KG1 (cell line): ENCODE measurements at regions not wholly inside any gene's neighbourhood (a gene's known extent, or its start where the extent isn't known, plus 50 kb on each side); places are given as distances from the start of the nearest gene placed in this dataset.
"Not testable (repeated sequence)": the region's sequence is repeated elsewhere in the genome, so short reads cannot be mapped to it uniquely, and the experiment has no call there.

Experiments
- DNase-seq: peaks from one replicate; lab custom pipeline; 2025; lab: John Stamatoyannopoulos, UW

- DNase-seq = not testable (repeated sequence)
Measured at GRCh38 chr9:97248252-97248651, 59.2 kb upstream of the CCDC180 start.

- no peak for DNase-seq
Measured at GRCh38 chr9:97243606-97244005, 63.9 kb upstream of the CCDC180 start.

DNA sequence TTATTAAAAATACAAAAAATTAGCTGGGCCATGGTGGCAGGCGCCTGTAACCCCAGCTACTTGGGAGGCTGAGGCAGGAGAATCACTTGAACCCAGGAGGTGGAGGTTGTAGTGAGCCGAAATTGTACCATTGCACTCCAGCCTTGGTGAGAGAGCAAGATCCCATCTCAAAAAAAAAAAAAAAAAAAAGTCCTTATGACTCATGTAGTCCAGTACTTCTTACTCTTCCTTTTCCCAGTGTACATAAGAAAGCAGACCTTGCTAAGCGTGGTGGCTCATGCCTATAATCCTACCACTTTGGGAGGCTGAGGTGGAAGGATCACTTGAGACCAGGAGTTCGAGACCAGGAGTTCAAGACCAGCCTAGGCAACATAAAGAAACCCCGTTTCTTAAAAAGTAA lies 66.0 kb upstream of the CCDC180 start:
- not testable (repeated sequence) for DNase-seq

GRCh38 chr9:97237951-97238889 lies 69.2 kb upstream of the CCDC180 start:
- DNase-seq = peak; percentile 85

- DNase-seq = no peak
Measured at GRCh38 chr9:97237311-97237786, 70.1 kb upstream of the CCDC180 start.

GRCh38 chr9:97233009-97233400 lies 74.5 kb upstream of the CCDC180 start:
- not testable (repeated sequence) for DNase-seq

DNA sequence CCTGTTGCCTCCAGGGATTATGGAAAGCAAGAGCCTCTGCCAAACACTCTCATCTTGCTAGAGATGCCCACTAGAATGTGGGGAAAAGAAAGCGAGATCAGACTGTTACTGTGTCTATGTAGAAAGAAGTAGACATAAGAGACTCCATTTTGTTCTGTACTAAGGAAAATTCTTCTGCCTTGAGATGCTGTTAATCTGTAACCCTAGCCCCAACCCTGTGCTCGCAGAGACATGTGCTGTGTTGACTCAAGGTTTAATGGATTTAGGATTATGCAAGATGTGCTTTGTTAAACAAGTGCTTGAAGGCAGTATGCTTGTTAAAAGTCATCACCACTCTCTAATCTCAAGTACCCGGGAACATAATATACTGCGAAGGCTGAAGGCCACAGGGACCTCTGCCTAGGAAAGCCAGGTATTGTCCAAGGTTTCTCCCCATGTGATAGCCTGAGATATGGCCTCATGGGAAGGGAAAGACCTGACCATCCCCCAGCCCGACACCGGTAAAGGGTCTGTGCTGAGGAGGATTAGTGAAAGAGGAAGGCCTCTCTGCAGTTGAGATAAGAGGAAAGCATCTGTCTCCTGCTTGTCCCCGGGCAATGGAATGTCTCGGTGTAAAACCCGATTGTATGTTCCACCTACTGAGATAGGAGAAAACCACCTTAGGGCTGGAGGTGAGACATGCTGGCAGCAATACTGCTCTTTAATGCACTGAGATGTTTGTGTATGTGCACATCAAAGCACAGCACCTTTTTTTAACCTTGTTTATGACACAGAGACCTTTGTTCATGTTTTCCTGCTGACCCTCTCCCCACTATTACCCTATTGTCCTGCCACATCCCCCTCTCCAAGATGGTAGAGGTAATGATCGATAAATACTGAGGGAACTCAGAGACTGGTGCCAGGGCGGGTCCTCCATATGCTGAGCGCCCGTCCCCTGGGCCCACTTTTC lies 75.1 kb upstream of the CCDC180 start:
- DNase-seq = not testable (repeated sequence)

DNA sequence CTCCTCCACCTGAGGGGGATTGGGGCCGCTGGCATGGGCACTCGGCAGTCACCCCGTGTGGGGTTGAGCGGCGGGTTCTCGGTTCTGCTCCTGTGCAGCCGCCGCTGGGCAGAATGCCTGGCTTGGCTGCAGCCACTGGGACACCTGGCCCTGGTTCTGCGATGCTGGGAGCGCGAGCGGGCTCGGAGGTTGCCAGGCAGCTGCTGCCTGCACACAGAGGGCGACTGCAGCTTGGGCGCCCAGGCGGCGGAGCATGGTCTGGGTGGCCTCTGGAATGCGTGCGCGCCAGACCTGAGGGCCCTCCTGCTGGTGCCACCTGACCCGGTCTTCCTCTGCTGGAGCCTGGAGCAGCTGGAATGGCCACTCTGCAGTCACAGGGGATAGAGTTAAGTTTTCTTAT lies 85.1 kb upstream of the CCDC180 start:
- not testable (repeated sequence) for DNase-seq

DNA sequence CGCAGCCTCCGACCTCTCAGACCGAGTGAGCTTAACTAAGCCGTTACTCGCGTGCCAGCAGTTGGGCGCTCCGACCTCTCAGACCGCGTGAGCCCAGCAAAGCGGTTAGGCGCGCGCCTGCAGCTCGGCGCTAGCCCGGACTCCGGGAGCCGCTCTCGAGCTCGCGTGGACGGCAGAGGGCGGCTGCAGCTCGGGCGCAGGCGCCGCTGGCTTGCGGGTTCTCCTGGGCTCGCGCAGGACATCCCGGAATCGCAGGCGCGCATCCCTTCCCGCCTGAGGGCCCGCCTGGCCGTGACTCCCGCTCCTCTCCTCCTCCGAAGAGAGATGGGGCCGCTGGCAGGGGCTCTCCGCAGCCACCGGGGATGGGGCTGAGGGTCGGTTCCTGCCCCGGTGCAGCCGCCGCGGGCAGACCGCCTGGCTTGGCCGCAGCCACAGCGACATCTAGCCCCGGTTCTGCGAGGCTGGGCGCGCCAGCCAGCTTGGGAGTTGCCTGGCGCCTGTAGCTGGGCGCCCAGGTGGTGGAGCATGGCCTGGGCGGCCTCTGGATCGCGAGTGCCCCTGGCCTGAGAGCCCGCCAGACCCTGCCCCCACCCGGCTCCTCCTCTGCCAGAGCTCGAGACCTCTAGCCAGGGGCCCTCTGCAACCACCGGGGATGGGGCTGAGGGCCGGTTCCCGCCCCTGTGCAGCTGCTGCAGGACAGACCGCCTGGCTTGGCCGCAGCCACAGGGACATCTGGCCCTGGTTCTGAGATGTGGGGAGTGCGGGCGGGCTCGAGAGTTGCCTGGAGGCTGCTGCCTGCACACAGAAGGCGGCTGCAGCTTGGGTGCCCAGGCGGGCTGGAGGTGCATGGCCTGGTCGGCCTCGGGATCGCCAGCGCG lies 85.7 kb upstream of the CCDC180 start:
- DNase-seq = peak; percentile 47

GRCh38 chr9:97220894-97221477 lies 86.5 kb upstream of the CCDC180 start:
- no peak for DNase-seq

- not testable (repeated sequence) for DNase-seq
Measured at GRCh38 chr9:97220396-97220795, 87.1 kb upstream of the CCDC180 start.

DNA sequence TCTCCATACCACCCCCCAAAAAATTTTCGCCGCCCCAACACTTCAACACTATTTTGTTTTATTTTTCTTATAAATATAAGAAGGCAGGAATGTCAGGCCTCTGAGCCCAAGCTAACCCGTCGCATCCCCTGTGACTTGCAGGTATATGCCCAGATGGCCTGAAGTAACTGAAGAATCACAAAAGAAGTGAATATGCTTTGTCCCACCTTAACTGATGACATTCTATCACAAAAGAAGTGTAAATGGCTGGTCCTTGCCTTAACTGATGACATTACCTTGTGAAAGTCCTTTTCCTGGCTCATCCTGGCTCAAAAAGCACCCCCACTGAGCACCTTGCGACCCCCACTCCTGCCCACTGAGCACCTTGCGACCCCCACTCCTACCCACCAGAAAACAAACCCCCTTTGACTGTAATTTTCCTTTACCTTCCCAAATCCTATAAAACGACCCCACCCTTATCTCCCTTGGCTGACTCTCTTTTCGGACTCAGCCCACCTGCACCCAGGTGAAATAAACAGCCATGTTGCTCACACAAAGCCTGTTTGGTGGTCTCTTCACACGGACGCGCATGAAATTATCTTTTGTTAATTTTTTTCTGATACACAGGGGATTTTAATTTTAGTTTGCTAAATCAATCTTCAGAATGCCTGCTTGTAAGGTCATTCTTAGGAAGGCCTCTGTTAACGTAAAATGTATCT lies 87.9 kb upstream of the CCDC180 start:
- not testable (repeated sequence) for DNase-seq

DNA sequence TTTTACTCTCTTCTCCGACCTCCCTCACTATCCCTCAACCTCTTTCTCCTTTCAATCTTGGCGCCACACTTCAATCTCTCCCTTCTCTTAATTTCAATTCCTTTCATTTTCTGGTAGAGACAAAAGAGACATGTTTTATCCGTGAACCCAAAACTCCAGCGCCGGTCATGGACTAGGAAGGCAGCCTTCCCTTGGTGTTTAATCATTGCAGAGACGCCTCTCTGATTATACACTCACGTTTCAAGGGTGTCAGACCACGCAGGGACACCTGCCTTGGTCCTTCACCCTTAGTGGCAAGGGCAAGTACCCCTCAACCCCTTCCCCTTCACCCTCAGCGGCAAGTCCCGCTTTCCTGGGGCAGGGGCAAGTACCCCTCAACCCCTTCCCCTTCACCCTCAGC lies 92.3 kb upstream of the CCDC180 start:
- not testable (repeated sequence) for DNase-seq

GRCh38 chr9:97214556-97214955 lies 92.9 kb upstream of the CCDC180 start:
- DNase-seq = not testable (repeated sequence)

DNA sequence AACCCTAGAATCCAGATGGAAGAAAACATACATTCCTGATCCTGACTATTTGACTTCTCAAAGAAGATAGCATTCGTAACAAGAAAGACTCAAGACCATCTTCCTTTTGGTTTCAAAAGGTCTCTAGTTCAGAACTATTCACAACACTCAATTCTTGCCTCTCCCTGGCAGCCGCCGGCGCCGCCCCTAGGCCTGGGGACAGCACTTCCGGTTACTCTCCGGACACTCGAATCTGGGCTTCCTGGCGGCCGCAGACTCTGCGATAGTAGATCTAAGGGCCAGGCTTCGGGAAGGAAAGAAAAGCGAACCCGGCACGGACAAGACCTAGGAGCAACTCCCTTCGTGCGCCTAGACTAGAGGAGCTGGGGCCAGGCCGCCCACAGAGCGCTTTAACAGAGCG lies 107.8 kb upstream of the CCDC180 start:
- DNase-seq = not testable (repeated sequence)

GRCh38 chr9:97193767-97194166 lies 113.7 kb upstream of the CCDC180 start:
- DNase-seq = not testable (repeated sequence)

- DNase-seq = no peak
Measured at GRCh38 chr9:97188545-97188944, 118.9 kb upstream of the CCDC180 start.

GRCh38 chr9:97187706-97188105 lies 119.8 kb upstream of the CCDC180 start:
- not testable (repeated sequence) for DNase-seq

DNA sequence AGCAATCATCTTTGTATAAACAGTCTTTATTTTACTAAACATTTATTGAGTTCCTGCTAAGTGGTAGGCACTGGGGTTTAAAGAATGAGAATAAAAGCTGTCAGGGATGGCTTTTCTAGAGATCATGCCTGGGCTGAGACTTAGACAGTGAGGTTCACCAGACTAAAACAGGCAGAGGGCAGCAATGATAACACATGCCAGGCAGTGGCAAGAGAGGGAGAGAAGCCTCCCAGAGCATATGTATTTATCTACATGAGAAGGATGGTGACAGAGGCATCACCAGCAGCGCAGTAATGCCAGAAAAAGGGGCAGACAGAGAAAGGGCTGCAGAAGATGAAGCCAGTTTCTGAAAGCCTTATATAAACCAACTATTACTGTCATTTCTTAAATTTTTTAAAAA lies 121.0 kb upstream of the CCDC180 start:
- DNase-seq = no peak

DNA sequence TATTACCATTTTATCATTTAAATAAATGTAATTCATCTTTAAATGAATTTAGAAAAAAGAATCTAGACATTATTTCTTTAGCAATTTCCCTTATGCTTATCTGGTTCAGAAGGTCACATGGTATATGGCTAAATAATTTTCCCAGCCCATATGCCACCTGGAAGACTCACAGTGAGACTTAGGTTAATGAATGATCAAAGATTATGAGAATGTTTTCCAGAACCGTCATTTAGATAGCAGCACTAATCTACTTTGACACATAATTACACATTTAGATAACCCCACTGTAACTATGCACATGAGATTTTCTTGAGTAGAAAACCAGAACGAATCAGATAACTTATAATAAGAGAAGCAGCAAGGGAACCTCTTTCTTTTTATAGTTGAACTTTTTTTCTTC lies 124.9 kb upstream of the CCDC180 start:
- not testable (repeated sequence) for DNase-seq
